ENCODE measurements at regions not wholly inside any gene's neighbourhood (a gene's known extent, or its start where the extent isn't known, plus 50 kb on each side); places are given as distances from the start of the nearest gene placed in this dataset.

DNA sequence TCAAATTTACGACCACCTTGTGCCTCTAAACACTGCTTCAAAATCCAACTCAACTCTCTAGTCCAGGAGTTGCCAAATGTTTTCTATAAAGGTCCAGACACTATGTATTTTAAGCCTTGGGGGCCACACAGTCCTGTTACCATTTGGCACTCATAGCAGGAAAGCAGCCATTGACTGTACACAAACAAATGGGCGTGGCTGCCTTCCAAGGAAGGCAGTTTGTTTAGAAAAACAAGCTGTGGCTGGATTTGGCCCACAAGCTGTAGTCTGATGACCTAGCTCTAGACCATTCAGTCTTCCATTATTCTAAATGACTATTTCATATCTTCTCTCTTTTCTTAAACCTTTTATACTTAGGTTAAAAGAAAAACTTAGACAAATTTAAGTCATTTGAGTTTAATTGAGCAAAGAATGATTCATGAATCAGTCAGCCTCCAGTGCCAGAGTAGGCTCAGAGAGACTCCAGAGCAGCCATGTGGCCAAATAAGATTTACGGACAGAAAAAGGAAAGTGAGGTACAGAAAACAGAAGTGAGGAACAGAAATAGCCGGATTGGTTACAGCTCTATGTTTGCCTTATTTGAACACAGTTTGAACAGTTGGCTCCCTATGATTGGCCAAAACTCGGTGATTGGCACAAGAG is 825.8 kb upstream of the LCORL start:
- TF ChIP-seq CTCF (conservative IDR thresholded peaks at IDR 0.05) (no peak), EZH2 (IDR thresholded peaks at IDR 0.05; ENCODE audit: low read depth) (no peak)

Data from PC-9 (cell line).